Glomerular visceral epithelial cell (primary cell): ENCODE measurements at regions not wholly inside any gene's neighbourhood (a gene's known extent, or its start where the extent isn't known, plus 50 kb on each side); places are given as distances from the start of the nearest gene placed in this dataset.
A peak's percentile ranks its signal among the peaks of the same experiment; 100 is the strongest.
"Not testable (repeated sequence)": the region's sequence is repeated elsewhere in the genome, so short reads cannot be mapped to it uniquely, and the experiment has no call there.

Source experiments
- DNase-seq: peaks from one replicate; pipeline ENCODE4 v3.0.0-alpha.2; 2016; ENCODE audit errors: extremely low spot score

DNA sequence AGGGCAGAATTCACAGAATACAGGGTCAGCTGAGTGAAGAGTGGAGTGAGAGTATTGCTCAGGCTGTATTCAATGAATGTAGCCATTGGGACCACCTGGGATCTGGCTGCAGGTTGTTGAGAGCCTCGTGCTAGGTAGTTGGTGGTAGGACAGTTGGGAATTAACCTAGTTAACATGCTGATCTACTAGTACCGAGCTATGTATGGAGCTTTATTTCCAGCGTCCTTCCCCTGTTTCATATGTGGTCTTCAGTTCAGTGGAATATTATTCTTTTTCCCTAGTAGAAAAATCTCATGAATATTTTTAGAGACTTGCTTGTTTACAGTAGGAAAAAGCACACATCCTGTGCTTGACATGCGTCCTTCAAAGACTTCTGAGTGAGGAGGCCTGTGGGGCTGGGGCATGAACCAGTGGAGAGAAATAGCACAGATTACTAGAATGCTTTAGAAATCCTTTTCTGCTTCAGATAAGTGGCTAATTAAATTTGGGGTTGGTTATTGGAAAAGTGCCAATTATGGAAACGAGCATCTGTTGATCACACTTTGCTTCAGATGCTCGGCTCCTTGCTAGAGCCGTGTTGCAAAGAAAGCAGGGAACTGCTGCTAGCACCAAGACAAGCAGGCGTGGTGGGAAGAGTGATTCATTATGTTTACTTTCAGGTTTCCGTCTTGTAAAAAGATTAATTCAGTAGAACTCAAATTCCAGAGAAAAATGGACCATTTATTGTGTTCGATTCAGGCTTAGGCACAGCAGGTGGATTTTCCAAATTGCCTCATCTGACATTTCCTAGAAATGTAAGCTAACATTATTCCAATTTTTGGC, 53.6 kb downstream of the ARF6 start:
- no peak for DNase-seq

DNA sequence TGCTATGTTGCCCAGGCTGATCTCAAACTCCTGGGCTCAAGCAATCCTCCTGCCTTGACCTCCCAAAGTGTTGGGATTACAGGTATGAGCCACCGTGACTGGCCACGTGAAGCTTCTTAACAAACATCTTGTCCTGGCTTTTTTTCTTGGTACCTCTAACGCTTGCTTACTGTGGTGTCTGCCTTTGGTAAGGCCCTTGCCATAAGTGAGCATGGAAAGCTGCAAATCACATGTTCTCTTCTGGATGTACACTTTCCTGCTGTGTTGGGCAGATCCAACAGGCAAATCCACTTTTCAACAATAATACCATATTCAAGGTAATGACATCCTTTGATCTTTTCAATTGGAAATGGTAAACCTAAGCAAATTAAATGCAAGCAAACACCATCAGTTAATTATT, 54.6 kb downstream of the ARF6 start:
- DNase-seq, result no peak

DNA sequence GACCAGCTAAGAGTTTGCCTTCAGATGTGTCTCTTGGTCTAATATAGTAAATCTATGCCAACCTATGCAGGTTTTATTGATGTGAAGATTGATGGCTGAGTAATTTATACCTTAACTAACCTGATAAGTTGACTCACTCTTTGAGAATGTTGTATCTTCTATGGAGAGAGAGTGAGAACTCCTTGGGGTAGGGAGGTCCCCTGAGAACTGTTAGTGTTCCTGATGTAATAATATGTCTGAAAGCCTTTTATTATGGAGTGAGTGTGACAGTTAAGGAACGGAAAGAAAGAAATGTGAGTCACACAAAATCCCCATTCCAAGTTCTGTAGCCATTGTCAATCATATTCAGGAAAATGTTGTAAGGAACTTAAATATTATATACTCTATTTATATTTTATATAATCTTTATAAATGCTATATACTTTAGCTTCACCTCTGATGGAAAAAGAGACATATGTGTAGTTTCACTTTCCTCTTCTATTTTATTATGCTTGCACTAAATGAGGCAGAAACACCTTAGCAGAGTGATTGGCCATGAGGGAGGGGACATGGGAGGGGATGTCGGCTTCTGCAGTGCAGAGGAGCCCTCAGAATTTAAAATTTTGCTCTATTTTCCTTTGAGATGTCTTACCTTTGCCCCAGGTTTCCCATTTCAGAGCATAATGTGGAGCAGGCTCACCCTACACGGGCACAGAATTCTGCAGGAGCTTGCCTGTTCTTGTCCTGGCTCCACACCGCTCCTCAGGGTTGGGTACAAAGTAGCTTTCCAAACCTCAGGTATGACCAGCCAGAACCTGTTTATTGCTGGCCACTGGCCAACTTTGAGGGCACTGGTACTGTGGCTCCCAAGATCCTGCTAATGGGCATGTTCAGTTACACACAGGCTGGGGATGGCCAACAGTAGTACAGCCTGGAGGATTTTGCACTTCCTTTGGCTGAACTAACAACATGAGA, 57.7 kb downstream of the ARF6 start:
- DNase-seq, result peak; percentile 36

DNA sequence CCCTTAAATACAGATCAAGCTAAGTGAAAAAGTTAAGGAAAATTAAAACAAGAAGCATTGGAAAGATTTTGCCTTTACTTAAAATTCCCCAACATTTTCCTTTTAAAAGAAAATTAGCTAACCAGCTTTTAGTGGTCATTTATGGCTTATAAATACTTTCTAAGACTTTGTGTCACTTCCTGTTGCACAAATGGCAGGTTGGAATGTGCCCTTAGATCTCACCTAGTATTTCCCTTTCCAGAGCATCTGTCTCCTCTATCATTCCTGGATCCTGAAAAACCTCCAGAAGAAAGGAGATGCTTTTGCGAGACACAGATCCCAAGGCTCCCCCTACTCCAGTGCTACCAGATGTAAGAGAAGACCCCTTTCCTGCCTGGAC, 58.3 kb downstream of the ARF6 start:
- no peak for DNase-seq

DNA sequence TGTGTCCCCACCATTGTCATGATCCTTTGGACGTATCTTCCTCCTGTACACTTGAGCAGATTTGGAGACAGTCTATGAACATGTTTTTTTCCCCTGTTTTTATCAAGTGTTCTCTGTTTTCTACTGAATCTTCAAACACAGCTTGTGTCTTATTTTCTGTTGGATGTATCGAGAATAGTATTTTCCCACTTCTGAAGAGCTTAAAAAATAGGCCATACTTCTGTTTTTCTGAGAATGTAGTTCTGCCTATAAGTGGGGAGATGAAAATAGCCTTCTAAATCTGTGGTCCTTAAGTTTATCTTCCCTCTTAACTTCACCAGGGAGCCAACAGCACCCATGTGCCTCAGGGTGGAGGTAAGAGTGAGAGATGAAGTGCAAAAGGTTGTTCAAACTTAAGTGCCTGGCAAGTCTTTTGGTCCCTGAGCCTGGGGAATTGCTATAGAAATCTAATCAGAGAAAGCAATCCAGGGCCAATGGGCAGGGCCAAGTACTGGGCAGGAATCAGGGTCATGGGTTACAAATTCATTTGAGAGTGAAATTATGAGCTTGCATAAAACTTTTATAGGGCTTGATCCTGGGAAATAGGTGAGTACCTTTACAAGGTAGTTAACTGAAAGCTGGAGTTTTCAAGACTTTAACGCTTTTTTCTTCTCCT, 58.9 kb downstream of the ARF6 start:
- DNase-seq, result no peak

DNA sequence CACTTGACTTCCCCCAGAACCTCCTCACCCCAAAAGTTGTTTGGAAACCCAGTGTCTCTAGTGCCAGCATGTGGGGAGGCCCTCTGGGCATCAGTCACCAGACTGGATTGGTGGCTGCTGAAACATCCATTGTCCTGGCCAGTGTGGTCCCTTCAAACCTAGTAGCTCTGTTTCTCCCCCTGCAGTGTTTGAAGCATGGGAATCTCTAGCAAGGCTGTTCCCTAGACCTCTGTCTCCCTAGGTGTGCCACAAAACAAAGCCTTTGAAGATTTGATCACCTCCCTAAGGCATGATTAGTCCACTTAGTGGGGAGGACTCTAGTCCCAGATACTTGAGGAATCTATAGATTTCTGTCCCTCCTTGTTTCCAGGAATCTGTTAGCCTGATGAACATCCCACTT, 60.3 kb downstream of the ARF6 start:
- no peak for DNase-seq

DNA sequence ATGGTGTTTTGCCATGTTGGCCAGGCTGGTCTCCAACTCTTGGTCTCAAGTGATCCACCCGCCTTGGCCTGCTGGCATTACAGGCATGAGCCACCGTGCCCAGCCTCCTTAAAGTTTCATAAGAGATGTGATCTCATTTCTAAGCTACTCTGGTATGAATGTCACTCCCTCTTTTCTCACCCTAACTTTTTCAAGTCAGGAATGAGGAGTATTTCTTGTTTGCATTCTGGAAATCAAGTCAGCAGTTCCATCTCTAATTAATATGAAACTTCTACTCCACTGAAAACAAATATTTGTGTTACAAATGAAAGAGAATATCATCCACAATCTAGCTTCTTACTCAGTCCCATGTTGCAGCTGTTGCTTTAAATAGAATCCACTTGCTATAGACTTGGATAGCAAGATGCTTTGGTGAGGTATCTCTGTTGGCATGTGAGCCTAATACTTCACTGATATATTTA, 61.3 kb downstream of the ARF6 start:
- no peak for DNase-seq

DNA sequence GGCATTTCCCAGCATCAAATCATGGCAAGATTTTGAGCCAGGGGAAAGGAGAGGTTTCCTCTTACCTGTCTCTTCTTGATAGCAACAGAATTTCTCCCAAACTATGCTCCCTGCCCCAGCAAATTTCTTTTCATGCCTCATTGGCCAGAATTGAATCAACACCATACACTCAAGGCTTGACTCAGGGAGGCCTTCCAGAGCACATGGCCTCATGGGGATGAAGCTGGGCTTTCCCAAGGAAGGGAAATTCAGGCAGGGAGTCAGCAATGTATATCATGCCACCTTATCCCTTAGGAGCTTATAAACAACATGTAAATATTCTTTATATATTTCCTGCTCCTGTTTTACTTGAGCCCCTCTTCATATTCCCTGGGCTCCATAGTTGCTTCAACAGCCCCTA, 62.1 kb downstream of the ARF6 start:
- DNase-seq, result peak; percentile 37

DNA sequence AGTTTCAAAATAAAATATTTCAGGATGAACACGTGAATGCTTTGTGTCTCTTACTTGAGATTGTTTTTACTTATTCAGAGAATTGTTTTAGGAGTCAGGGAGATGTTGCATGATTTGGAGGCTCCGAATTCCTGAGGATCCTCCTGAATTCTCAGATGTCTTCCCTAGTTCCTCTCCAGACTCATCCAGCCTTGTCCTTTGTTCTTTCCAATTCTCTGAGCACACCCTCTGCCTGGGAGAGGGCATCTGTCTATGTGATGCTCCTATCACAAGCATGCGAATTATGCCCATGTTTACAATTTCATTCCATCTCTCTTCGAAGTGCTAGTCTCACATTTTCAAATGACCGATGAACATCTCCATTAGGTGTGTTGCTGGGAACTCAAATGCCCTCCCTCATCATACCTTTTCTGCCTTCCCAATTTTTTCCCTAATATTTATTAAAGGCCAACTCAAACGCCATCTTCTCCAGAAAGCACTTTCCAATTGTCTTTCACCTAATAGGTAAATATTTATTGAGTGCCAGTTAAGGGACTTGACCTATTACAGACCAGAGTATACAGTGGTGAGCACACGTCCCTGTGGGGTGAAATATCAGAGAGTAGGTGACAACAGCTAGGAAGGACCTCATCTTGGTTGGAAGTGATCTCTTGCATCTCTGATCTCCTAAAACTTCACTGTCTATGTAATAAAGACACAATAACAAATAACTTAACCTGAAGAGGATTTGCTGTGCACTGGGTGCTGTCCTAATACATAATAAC, 64.4 kb downstream of the ARF6 start:
- DNase-seq, result no peak

DNA sequence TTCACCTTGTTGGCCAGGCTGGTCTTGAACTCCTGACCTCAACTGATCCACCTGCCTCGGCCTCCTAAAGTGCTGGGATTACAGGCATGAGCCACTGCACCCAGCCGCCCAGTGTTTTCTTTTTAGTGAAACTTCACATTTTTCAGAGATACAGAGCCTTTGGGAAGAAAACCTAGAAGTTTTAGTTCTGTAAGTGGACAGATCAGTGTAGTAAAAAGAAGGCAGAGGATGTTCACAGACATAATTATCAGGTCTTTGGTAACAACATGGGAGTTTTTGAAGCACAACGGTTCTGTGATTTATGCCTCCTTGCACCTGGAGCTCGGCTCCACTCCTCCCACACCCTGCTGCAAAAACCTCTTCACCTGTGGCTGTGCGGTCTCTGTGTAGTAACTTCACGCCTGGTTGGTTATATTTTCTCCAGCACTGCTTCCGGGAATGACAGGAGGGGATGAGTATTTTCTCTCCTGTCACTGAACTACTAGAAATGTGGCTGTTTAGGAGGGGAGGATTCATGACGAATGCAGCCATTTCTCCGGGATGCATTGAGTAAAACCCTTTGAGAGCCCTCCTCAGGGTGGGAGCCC, 67.0 kb downstream of the ARF6 start:
- peak; percentile 92 for DNase-seq

DNA sequence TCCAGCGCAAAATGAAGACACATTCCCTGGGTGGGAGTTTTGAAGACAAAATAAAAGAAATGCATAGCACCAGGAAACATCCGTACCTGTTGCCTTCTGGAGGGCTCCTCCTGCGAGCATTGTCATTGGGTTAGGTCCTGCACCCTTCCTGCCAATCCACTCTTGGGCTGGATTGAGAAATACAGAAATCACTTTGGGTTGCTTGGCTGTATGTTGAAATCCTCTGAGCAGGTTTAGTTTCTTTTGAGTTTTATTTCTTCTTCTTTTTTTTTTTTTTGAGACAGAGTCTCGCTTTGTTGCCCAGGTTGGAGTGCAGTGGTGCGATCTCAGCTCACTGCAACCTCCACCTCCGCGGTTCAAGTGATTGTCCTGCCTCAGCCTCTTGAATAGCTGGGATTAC, 67.6 kb downstream of the ARF6 start:
- DNase-seq, result no peak

DNA sequence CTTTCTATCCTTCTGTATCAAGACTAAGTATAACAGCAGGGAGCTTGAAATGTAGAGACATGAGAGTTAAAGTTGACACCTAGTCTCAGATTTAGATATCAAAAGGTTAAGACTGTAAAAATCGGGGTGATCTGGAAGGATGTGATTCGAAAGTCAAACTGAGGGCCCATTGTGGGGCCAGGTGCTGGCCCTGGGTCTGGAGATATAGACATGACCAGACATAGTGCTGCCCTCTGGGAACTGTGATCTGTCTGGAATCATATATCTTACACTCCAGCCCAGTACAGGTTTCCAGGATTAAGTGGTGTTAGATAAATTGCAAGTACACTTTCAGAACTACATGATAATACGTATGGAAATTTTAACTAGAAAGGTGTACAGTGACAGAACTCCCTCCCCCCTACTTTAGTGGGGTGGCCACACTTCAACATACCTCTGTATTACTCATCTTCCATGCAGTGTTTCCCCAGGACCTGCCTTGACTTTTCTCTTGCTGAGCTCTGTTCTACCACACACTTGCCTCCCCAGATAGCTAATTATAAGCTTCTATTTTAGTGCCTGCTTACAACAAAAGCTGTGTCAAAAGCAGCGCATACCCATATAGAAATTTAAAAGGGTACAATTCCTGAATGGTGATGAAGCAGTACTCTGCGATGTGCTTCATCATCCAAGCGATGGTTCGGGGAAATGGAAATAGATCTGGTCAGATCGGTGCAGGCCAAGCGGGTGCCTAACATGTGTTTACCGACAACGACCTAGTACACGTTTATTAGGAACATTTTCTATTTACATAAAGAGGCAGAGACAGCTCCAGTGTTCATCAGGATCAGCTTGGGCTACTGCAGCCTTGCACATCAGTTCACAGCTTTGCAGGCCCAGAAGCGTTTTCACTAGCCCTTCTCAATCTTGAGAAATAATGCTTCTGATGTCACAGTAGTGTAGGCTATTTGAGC, 68.7 kb downstream of the ARF6 start:
- peak; percentile 55 for DNase-seq

DNA sequence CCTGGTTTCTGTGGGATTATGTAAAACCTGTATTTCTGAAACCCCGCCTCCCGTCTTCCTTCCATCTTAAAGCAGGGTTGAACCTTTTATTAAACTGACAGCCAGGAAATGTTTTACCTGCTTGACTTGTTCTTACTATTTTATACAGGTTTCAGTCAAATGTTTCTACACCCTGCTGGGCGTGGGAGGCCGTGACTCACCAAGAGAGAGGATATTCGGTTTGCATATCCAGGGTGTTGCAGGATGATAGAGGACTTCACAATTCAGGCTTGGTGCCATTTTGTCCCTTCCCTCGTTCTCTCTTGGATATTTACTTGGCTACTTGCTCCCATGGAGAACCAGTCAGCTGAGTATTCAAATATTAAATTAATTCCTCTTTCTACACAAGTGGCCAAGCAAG, 69.7 kb downstream of the ARF6 start:
- DNase-seq, result peak; percentile 44

DNA sequence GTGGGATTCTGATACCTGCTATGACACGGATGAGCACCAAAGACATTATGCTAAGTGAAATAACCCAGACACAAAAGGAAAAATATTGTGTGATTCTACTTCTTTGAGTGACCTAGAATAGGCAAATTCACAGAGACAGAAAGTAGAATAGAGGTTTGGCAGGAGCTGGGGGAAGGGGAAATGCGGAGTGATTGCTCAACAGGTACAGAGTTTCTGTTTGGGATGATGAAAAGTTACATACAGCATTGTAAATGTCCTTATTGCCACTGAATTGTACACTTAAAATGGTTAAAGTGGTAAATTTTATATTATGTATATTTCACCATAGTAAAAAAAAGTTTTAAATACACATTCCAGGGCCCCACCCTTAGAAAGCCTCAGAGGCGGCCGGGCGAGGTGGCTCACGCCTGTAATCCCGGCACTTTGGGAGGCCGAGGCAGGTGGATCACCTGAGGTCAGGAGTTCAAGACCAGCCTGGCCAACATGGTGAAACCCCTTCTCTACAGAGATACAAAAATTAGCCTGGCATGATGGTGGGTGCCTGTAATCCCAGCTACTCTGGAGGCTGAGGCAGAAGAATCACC, 72.3 kb downstream of the ARF6 start:
- DNase-seq, result not testable (repeated sequence)

DNA sequence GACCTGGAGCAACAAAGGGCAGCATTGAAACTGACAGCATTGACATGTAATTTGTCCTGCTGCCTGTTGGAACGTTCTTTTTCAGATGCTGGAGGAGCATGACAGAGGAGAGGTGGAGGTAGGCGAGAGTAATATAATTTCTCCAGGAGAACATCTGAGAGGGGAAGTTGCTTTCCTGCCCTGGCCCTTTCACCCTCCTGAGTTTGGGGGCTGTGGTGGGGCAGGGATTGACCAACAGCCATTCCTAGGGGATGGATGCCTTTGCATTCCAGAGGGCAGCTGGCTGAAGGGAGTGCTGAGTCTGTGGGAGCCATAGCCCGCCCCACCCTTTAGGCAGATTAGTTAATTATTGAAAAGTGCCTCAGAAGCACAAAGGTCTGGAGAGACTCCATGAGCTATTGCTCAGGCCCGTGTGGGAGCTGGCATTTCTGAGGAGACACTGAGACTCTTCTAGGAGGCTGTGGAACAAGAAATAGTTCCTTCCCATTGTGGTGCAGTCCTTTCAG, 73.5 kb downstream of the ARF6 start:
- peak; percentile 95 for DNase-seq

DNA sequence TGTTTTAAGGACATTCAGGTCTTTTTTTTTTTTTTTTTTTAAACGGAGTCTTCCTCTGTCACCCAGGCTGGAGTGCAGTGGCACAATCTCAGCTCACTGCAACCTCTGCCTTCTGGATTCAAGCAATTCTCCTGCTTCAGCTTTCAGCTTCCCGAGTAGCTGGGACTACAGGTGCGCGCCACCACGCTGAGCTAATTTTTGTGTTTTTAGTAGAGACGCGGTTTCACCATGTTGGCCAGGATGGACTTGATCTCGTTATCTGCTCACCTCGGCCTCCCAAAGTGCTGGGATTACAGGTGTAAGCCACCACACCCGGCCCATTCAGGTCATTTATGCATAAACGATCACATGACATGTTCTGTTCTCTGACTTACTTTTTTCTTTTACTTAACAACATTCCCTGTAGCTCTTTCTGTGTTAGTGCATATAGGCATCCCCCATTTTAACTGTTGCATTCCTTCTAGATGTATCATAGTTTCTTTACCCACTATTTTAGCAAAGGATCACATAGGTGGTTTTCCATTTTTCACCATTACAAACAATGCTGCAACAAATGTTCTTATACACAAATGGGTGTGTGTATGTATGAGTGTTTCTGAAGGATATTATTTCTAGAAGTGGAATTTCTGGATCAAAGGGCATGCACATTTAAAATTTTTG, 74.2 kb downstream of the ARF6 start:
- peak; percentile 32 for DNase-seq

DNA sequence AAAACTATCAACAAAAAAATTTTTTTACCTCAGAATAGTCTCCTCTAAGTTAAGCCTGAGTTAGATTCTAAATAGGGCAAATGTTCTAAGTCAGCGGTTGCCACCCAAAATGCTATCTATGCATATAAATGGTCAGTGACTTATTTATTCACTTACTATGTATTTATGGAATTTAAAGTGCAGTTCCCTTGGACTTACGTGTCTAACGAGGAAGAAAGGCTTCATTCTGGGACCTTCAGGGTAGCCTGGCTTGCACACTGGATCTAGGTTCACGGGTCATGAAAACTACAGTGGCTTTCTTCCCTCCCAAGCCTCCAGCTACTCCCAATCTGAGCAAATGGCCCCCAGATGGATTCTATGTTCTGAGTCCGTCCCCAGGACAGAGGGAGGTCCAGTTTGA, 77.1 kb downstream of the ARF6 start:
- no peak for DNase-seq

DNA sequence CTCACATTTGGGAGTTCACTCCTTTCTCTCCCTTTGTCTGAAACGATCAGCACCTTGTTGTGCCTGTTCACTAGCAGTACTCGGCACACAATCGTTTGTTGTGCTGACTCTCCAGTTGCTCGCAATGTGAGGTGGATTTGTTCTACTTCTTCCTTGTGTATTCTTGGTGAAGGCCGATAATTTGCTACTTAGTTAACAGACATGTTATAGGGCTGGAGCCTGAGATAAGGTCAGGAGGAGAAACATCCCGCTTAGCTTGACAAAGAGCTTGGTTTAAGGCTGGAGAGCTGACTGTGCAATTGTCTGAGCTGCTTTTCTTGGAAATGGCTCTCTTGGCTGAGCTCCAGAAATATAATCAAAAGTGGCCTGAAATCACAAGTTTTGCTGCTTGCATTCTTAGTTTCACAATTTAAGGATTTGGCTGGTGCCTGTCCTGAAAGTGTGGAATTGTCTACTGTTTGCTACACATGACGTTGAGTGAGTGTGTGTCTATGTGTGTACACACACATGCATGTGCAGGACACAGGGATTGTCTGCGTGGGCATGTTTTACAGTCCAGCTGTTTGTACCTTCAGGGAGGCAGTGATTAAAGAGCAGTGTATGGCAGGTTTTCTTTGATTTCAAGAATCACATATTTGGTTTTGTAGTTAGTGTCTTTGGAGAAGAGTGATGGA, 77.7 kb downstream of the ARF6 start:
- DNase-seq, result no peak
